Suprapubic skin (tissue), 3 donors: ENCODE measurements at regions not wholly inside any gene's neighbourhood (a gene's known extent, or its start where the extent isn't known, plus 50 kb on each side); places are given as distances from the start of the nearest gene placed in this dataset.

Experiments
- POLR2AphosphoS5 ChIP-seq, 3 donors: sonication (generic); formaldehyde crosslinking; IDR thresholded peaks; one replicate each; pipeline ENCODE4 v1.6.1; 2017; ENCODE audit warnings: antibody characterized with exemption in 3 of 3
- TF ChIP-seq, protein P1 (sequence below), 2 donors: fragments of 200-600 bp in 1 of 2; fragments of 450-650 bp in 1 of 2; sonication (generic) in 1 of 2; IDR thresholded peaks; one replicate each; pipeline ENCODE4 v1.5.1; 2016 to 2019; ENCODE audit warnings: antibody characterized with exemption in 2 of 2, mild to moderate bottlenecking in 1 of 2, moderate library complexity in 1 of 2

DNA sequence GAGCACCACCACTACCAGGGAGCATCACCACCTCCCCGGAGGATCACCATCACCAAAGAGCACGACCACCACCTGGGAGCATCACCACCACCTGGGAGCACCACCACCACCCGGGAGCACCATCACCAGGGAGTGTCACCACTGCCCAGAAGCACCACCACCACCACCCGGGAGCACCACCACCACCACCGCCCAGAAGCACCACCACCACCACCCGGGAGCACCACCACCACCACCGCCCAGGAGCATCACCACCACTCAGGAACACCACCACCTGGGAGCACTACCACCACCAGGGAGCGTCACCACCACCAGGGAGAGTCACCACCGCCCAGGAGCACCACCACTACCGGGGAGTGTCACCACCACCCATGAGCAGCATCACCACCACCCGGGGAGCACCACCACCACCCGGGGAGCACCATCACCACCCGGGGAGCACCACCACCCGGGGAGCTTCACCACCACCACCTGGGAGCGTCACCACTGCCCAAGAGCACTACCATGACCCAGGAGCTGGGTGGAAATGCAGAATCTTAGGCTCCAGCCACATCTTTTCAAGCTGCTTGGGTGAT, 237.3 kb downstream of the SOD2 start:
- no peak for TF ChIP-seq POLR2AphosphoS5 (IDR thresholded peaks at IDR 0.05)
- TF ChIP-seq, protein P1, sequence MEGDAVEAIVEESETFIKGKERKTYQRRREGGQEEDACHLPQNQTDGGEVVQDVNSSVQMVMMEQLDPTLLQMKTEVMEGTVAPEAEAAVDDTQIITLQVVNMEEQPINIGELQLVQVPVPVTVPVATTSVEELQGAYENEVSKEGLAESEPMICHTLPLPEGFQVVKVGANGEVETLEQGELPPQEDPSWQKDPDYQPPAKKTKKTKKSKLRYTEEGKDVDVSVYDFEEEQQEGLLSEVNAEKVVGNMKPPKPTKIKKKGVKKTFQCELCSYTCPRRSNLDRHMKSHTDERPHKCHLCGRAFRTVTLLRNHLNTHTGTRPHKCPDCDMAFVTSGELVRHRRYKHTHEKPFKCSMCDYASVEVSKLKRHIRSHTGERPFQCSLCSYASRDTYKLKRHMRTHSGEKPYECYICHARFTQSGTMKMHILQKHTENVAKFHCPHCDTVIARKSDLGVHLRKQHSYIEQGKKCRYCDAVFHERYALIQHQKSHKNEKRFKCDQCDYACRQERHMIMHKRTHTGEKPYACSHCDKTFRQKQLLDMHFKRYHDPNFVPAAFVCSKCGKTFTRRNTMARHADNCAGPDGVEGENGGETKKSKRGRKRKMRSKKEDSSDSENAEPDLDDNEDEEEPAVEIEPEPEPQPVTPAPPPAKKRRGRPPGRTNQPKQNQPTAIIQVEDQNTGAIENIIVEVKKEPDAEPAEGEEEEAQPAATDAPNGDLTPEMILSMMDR (IDR thresholded peaks at IDR 0.05) = no peak
